ENCODE measurements at regions not wholly inside any gene's neighbourhood (a gene's known extent, or its start where the extent isn't known, plus 50 kb on each side); places are given as distances from the start of the nearest gene placed in this dataset.

GRCh38 chr16:79533292-79533691 lies 67.2 kb downstream of the MAF start:
- H2AFZ ChIP-seq: no peak overlapping the region
- H3K27me3 ChIP-seq (ENCODE audit: insufficient read depth): no peaks in the 10 kb centered on the region
- H3K27ac ChIP-seq (ENCODE audit: low read depth): no peak overlapping the region
- no peaks in the 10 kb centered on the region for H3K9me3 Mint-ChIP-seq
- H3K79me2 ChIP-seq (replicated peaks; ENCODE audit: insufficient read depth): no peaks in the 10 kb centered on the region
- H3K27me3 Mint-ChIP-seq (ENCODE audit: insufficient read depth, low read depth, poor library complexity): peaks cover 2% of the 10 kb centered on the region
- H3K36me3 ChIP-seq (ENCODE audit: insufficient read depth): no peaks in the 10 kb centered on the region
- no peaks in the 10 kb centered on the region for H3K4me1 Mint-ChIP-seq
- no peaks in the 10 kb centered on the region; the same call in 1 of the 2 replicates for H3K9me2 ChIP-seq (ENCODE audit: insufficient read depth)
- no peaks in the 10 kb centered on the region for H3F3A ChIP-seq (replicated peaks; ENCODE audit: low read depth)
- H3K4me3 Mint-ChIP-seq: no peak overlapping the region
- no peak overlapping the region for H3K4me2 ChIP-seq
- ATAC-seq (no peak), DNase-seq (ENCODE audit: low spot score) (no peak)
- no peak overlapping the region for H3K27ac Mint-ChIP-seq
- H3K4me1 ChIP-seq (ENCODE audit: insufficient read depth): no peaks in the 10 kb centered on the region
- H4K20me1 ChIP-seq (replicated peaks; ENCODE audit: insufficient read depth): no peaks in the 10 kb centered on the region; the same call in 1 of the 2 replicates
- no peak for TF ChIP-seq JUNB (IDR thresholded peaks at IDR 0.05; ENCODE audit: unreplicated experiment)
- TF ChIP-seq ZNF114 (CRISPR knock-in tag; IDR thresholded peaks at IDR 0.05): no peak
- no peak for TF ChIP-seq POLR2AphosphoS5 (IDR thresholded peaks at IDR 0.05; ENCODE audit: low read depth)
- no peaks in the 10 kb centered on the region for H3K36me3 Mint-ChIP-seq (ENCODE audit: low read depth)
- H3K4me3 ChIP-seq: no peak overlapping the region

DNA sequence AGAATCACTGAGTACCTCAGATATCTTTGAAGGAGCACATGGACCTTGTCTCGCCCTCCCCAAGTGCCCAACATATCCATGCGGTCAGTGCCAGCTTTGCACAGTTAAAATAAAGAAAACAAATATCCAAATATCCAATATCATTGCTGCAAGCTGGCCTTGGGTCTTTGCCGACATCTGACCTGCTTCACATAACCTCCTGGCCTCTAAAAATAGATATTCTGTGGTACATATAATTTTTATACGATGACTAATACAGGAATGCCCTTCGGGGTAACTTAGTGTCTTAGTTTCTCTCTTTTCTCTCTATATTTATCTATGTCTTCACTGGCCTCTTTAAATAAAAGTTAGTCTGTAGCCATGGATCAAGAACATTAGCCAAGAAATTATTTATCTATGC lies 67.8 kb downstream of the MAF start:
- H3K4me1 Mint-ChIP-seq: no peaks in the 10 kb centered on the region
- H3K36me3 Mint-ChIP-seq (ENCODE audit: low read depth): no peaks in the 10 kb centered on the region
- DNase-seq (ENCODE audit: low spot score): no peak
- Histone ChIP-seq H3K27me3 (ENCODE audit: insufficient read depth) (no peaks in the 10 kb centered on the region), H2AFZ (no peak overlapping the region), H3K4me2 (no peak overlapping the region), H3K79me2 (replicated peaks; ENCODE audit: insufficient read depth) (no peaks in the 10 kb centered on the region), H3K9me2 (ENCODE audit: insufficient read depth) (no peaks in the 10 kb centered on the region; the same call in 1 of the 2 replicates), H4K20me1 (replicated peaks; ENCODE audit: insufficient read depth) (no peaks in the 10 kb centered on the region), H3F3A (replicated peaks; ENCODE audit: low read depth) (no peaks in the 10 kb centered on the region), H3K27ac (ENCODE audit: low read depth) (no peak overlapping the region), H3K4me1 (ENCODE audit: insufficient read depth) (no peaks in the 10 kb centered on the region), H3K4me3 (no peak overlapping the region), H3K36me3 (ENCODE audit: insufficient read depth) (no peaks in the 10 kb centered on the region)
- H3K9me3 Mint-ChIP-seq: no peaks in the 10 kb centered on the region
- TF ChIP-seq EZH2phosphoT487 (IDR thresholded peaks at IDR 0.05; ENCODE audit: unreplicated experiment): no peak
- TF ChIP-seq JUNB (IDR thresholded peaks at IDR 0.05; ENCODE audit: unreplicated experiment): no peak
- no peak for TF ChIP-seq CREB1 (CRISPR knock-in tag; IDR thresholded peaks at IDR 0.05; ENCODE audit: low read depth)
- peaks cover 2% of the 10 kb centered on the region for H3K27me3 Mint-ChIP-seq (ENCODE audit: insufficient read depth, low read depth, poor library complexity)
- H3K27ac Mint-ChIP-seq: no peak overlapping the region
- H3K4me3 Mint-ChIP-seq: no peak overlapping the region
- ATAC-seq: no peak

GRCh38 chr16:79532273-79532672 lies 68.3 kb downstream of the MAF start:
- Histone ChIP-seq H3K4me2 (no peak overlapping the region), H3K79me2 (replicated peaks; ENCODE audit: insufficient read depth) (no peaks in the 10 kb centered on the region), H2AFZ (no peak overlapping the region), H3K36me3 (ENCODE audit: insufficient read depth) (no peaks in the 10 kb centered on the region), H3K27ac (ENCODE audit: low read depth) (no peak overlapping the region), H3K4me3 (no peak overlapping the region), H3K27me3 (ENCODE audit: insufficient read depth) (no peaks in the 10 kb centered on the region), H3K9me2 (ENCODE audit: insufficient read depth) (no peaks in the 10 kb centered on the region; the same call in 1 of the 2 replicates), H3K4me1 (ENCODE audit: insufficient read depth) (no peaks in the 10 kb centered on the region), H4K20me1 (replicated peaks; ENCODE audit: insufficient read depth) (no peaks in the 10 kb centered on the region), H3F3A (replicated peaks; ENCODE audit: low read depth) (no peaks in the 10 kb centered on the region)
- ATAC-seq (no peak), DNase-seq (ENCODE audit: low spot score) (no peak)
- Mint-ChIP-seq H3K4me1 (no peaks in the 10 kb centered on the region), H3K27ac (no peak overlapping the region), H3K9me3 (no peaks in the 10 kb centered on the region), H3K27me3 (ENCODE audit: insufficient read depth, low read depth, poor library complexity) (peaks cover 2% of the 10 kb centered on the region), H3K4me3 (no peak overlapping the region), H3K36me3 (ENCODE audit: low read depth) (no peaks in the 10 kb centered on the region)
- TF ChIP-seq REST (IDR thresholded peaks at IDR 0.05; ENCODE audit: unreplicated experiment) (no peak), NANOG (IDR thresholded peaks at IDR 0.05; ENCODE audit: borderline replicate concordance) (no peak), CREB1 (CRISPR knock-in tag; IDR thresholded peaks at IDR 0.05; ENCODE audit: low read depth) (no peak)
- TF ChIP-seq, protein P1, sequence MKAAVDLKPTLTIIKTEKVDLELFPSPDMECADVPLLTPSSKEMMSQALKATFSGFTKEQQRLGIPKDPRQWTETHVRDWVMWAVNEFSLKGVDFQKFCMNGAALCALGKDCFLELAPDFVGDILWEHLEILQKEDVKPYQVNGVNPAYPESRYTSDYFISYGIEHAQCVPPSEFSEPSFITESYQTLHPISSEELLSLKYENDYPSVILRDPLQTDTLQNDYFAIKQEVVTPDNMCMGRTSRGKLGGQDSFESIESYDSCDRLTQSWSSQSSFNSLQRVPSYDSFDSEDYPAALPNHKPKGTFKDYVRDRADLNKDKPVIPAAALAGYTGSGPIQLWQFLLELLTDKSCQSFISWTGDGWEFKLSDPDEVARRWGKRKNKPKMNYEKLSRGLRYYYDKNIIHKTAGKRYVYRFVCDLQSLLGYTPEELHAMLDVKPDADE (IDR thresholded peaks at IDR 0.05): no peak
